IMR-90 (cell line): ENCODE measurements at regions not wholly inside any gene's neighbourhood (a gene's known extent, or its start where the extent isn't known, plus 50 kb on each side); places are given as distances from the start of the nearest gene placed in this dataset.

Experiments used
- ATAC-seq: fragments of 200-7000 bp; cut with Tn5 transposase; 2 replicates; pipeline ENCODE4 v1.9.1; 2020; ENCODE audit warnings: low read depth, mild to moderate bottlenecking, moderate library complexity
- BruUV-seq: library from RNA; stranded (reverse); fragments of 400-500 nt; replicated peaks from 2 replicates; lab custom pipeline; 2021; lab: Mats Ljungman, UMichigan
- CTCF ChIA-PET: fragments of 300-600 bp; formaldehyde crosslinking; extraction: SDS; loops from one replicate; lab custom pipeline; 2021; ENCODE audit warnings: antibody characterized with exemption; lab: Yijun Ruan, JAX
- POLR2A ChIA-PET: fragments of 300-600 bp; sonication (Branson Sonifier 250); formaldehyde crosslinking; loops from one replicate; lab custom pipeline; 2022; ENCODE audit warnings: antibody characterized with exemption; ENCODE audit not compliant: unreplicated experiment; lab: Charles Lee
- DNase-seq: peaks from one replicate; pipeline ENCODE4 v3.0.0; 2013
- H2AFZ ChIP-seq: replicated peaks from 2 replicates; pipeline ENCODE3; 2013; ENCODE audit warnings: low read length, mild to moderate bottlenecking; ENCODE audit not compliant: poor library complexity
- H2AK5ac ChIP-seq: 2 replicates; pipeline ENCODE4 v1.6.1; 2013; ENCODE audit warnings: low read depth, low read length, inconsistent platforms
- H2AK9ac ChIP-seq: replicated peaks from 2 replicates; pipeline ENCODE3; 2013; ENCODE audit warnings: mild to moderate bottlenecking, low read depth, low read length, moderate library complexity; ENCODE audit not compliant: poor library complexity
- H2BK120ac ChIP-seq: 2 replicates; pipeline ENCODE4 v1.6.1; 2013; ENCODE audit warnings: low read depth, low read length, inconsistent platforms
- H2BK15ac ChIP-seq: 3 replicates; pipeline ENCODE4 v1.6.1; 2013; ENCODE audit warnings: low read depth, low read length, inconsistent platforms
- H2BK20ac ChIP-seq: 2 replicates; pipeline ENCODE4 v1.6.1; 2013; ENCODE audit warnings: low read depth, mild to moderate bottlenecking, inconsistent platforms, low read length, moderate library complexity
- H2BK5ac ChIP-seq: 2 replicates; pipeline ENCODE4 v1.6.1; 2013; ENCODE audit warnings: mild to moderate bottlenecking, low read depth, low read length, inconsistent platforms; ENCODE audit not compliant: poor library complexity, severe bottlenecking
- H3K14ac ChIP-seq: replicated peaks from 2 replicates; pipeline ENCODE4 v1.6.1; 2013; ENCODE audit warnings: low read depth, low read length, inconsistent platforms
- H3K18ac ChIP-seq: 2 replicates; pipeline ENCODE4 v1.6.1; 2013; ENCODE audit warnings: low read depth, low read length, control low read depth
- H3K23ac ChIP-seq: 2 replicates; pipeline ENCODE4 v1.6.1; 2013; ENCODE audit warnings: low read depth, low read length, inconsistent platforms
- H3K27ac ChIP-seq: 2 replicates; pipeline ENCODE4 v1.5.1; 2013; ENCODE audit warnings: mild to moderate bottlenecking, control low read depth, low read length; ENCODE audit not compliant: insufficient read depth
- H3K27me3 ChIP-seq: 2 replicates; pipeline ENCODE4 v1.6.1; 2013; ENCODE audit warnings: low read length; ENCODE audit not compliant: control insufficient read depth, insufficient read depth
- H3K36me3 ChIP-seq: 2 replicates; pipeline ENCODE4 v1.6.1; 2013; ENCODE audit warnings: low read length, mixed read lengths; ENCODE audit not compliant: control insufficient read depth, insufficient read depth
- H3K4ac ChIP-seq: 2 replicates; pipeline ENCODE4 v1.6.1; 2013; ENCODE audit warnings: low read depth, low read length, inconsistent platforms
- H3K4me1 ChIP-seq: 2 replicates; pipeline ENCODE4 v1.6.1; 2013; ENCODE audit warnings: low read length, mixed read lengths; ENCODE audit not compliant: control insufficient read depth, insufficient read depth
- H3K4me2 ChIP-seq: 2 replicates; pipeline ENCODE4 v1.6.1; 2013; ENCODE audit warnings: low read depth, mild to moderate bottlenecking, control low read depth, low read length, moderate library complexity
- H3K4me3 ChIP-seq: 2 replicates; pipeline ENCODE4 v1.5.1; 2013; ENCODE audit warnings: low read depth, mild to moderate bottlenecking, control low read depth, low read length, moderate library complexity; ENCODE audit not compliant: insufficient read depth
- H3K56ac ChIP-seq: 2 replicates; pipeline ENCODE4 v1.6.1; 2013; ENCODE audit warnings: low read length, inconsistent platforms; ENCODE audit not compliant: insufficient read depth; ENCODE audit errors: extremely low read depth
- H3K79me1 ChIP-seq, 2 experiments: 2 replicates each; pipeline ENCODE4 v1.6.1; 2013; ENCODE audit warnings: low read length in 2 of 2, inconsistent platforms in 1 of 2, low read depth in 1 of 2
- H3K9ac ChIP-seq: 2 replicates; pipeline ENCODE4 v1.6.1; 2013; ENCODE audit warnings: low read depth, low read length, control low read depth
- H3K9me1 ChIP-seq: 2 replicates; pipeline ENCODE4 v1.6.1; 2013; ENCODE audit warnings: low read length, inconsistent platforms; ENCODE audit not compliant: insufficient read depth
- H3K9me3 ChIP-seq: 2 replicates; pipeline ENCODE4 v1.6.1; 2013; ENCODE audit warnings: low read length; ENCODE audit not compliant: control insufficient read depth, insufficient read depth
- H4K20me1 ChIP-seq: 2 replicates; pipeline ENCODE4 v1.6.1; 2013; ENCODE audit warnings: low read length, inconsistent platforms; ENCODE audit not compliant: insufficient read depth
- H4K5ac ChIP-seq: 2 replicates; pipeline ENCODE4 v1.6.1; 2013; ENCODE audit warnings: mild to moderate bottlenecking, low read depth, low read length, control low read depth
- H4K8ac ChIP-seq, 2 experiments: 2 replicates each; pipeline ENCODE4 v1.6.1; 2013; ENCODE audit warnings: low read depth in 2 of 2, low read length in 2 of 2, control low read depth in 1 of 2, inconsistent platforms in 1 of 2
- H4K91ac ChIP-seq: 2 replicates; pipeline ENCODE4 v1.6.1; 2013; ENCODE audit warnings: low read depth, low read length, inconsistent platforms; ENCODE audit not compliant: insufficient read depth
- BHLHE40 ChIP-seq: fragments of 150-350 bp; IDR thresholded peaks from 2 replicates; pipeline ENCODE4 v1.6.1; 2016; ENCODE audit warnings: mild to moderate bottlenecking, low read depth, low read length
- CEBPB ChIP-seq: IDR thresholded peaks from 2 replicates; pipeline ENCODE4 v1.6.1; 2012; ENCODE audit warnings: low read depth, low read length, improper control_type of control experiment
- FOS ChIP-seq: fragments of 150-350 bp; IDR thresholded peaks from 2 replicates; pipeline ENCODE4 v1.6.1; 2016; ENCODE audit warnings: low read depth, low read length
- MAFK ChIP-seq: IDR thresholded peaks from 2 replicates; pipeline ENCODE4 v1.6.1; 2012; ENCODE audit warnings: low read depth, low read length, improper control_type of control experiment
- MAZ ChIP-seq: IDR thresholded peaks from 2 replicates; pipeline ENCODE4 v1.6.1; 2012; ENCODE audit warnings: low read depth, mild to moderate bottlenecking, low read length, improper control_type of control experiment, moderate library complexity, borderline replicate concordance
- NFE2L2 ChIP-seq: fragments of 150-350 bp; IDR thresholded peaks from 2 replicates; pipeline ENCODE4 v1.6.1; 2016; ENCODE audit warnings: low read depth, mild to moderate bottlenecking, low read length
- POLR2A ChIP-seq: IDR thresholded peaks from 2 replicates; pipeline ENCODE4 v1.6.1; 2012; ENCODE audit warnings: mild to moderate bottlenecking, low read depth, low read length
- RAD21 ChIP-seq: IDR thresholded peaks from 2 replicates; pipeline ENCODE4 v1.6.1; 2012; ENCODE audit warnings: low read length, improper control_type of control experiment
- RCOR1 ChIP-seq: IDR thresholded peaks from 2 replicates; pipeline ENCODE4 v1.6.1; 2012; ENCODE audit warnings: mild to moderate bottlenecking, low read length, improper control_type of control experiment; ENCODE audit not compliant: insufficient replicate concordance
- RFX5 ChIP-seq: IDR thresholded peaks from 2 replicates; pipeline ENCODE4 v1.8.0; 2012; ENCODE audit warnings: low read depth, mild to moderate bottlenecking, low read length, moderate library complexity
- SMC3 ChIP-seq: fragments of 150-350 bp; IDR thresholded peaks from 2 replicates; pipeline ENCODE4 v1.6.1; 2016; ENCODE audit warnings: low read depth, mild to moderate bottlenecking, antibody characterized with exemption, low read length, moderate library complexity
- WGBS, 2 experiments: methylation state at CpG; one replicate each; pipeline versions ENCODE4 v1.1.5 to v1.1.7; 2013; ENCODE audit warnings: missing lambda C conversion rate in 2 of 2; ENCODE audit not compliant: insufficient read length in 1 of 2; ENCODE audit errors: extremely low coverage in 2 of 2; 5-methylcytosine and 5-hydroxymethylcytosine counted together
- dilution Hi-C: fragments of 300-500 bp; cut with HindIII; formaldehyde crosslinking; loops from one replicate; pipeline ENCODE4 v1.14.3; 2018; ENCODE audit warnings: low sequenced_read_pairs; ENCODE audit not compliant: unreplicated experiment
- in situ Hi-C: fragments of 300-500 bp; cut with MboI; formaldehyde crosslinking; loops from 3 replicates; pipeline ENCODE4 v1.14.3; 2019; ENCODE audit warnings: low sequenced_read_pairs, inconsistent platforms, mixed read lengths
- intact Hi-C: fragments of 100-400 bp; cut with micrococcal nuclease; formaldehyde crosslinking; loops from 2 replicates; pipeline ENCODE4 v1.10.0; 2022
- TF ChIP-seq, protein P1 (sequence below): conservative IDR thresholded peaks from 2 replicates; pipeline ENCODE4 v1.5.1; 2012; ENCODE audit warnings: mild to moderate bottlenecking, low read depth, low read length, improper control_type of control experiment
- TF ChIP-seq, protein P2 (sequence below): fragments of 150-350 bp; IDR thresholded peaks from 2 replicates; pipeline ENCODE4 v1.6.1; 2017; ENCODE audit warnings: mild to moderate bottlenecking, antibody characterized with exemption, low read length, low read depth

DNA sequence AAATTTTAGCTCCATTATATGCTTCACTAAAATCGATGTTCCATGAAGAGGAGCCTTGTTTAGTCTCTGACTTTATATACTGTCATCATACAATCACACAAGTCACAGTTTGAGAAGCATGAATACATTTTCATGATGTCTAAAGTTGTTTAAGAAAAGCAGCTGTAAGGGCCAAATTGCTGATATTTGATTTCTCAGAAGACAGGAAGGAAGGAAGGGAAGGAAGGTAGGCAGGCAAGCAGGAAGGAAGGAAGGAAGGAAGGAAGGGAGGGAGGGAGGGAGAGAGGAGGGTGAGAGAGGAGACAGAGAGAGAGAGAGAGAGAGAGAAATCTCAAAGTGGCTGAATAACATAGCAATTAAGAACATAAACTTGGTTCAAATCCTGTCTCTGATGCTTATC, 153.7 kb downstream of the RTL9 start:
- Histone ChIP-seq H3K4me1 (no peaks in the 10 kb centered on the region), H2BK120ac (no peak overlapping the region), H3K4me3 (no peak overlapping the region), H2AK9ac (no peak overlapping the region), H3K14ac (no peak overlapping the region), H3K79me1 (no peaks in the 10 kb centered on the region), H2AFZ (no peak overlapping the region), H2BK15ac (no peak overlapping the region), H3K4me2 (no peak overlapping the region), H3K9me1 (no peaks in the 10 kb centered on the region), H2AK5ac (no peak overlapping the region), H4K8ac (no peak overlapping the region), H3K36me3 (no peaks in the 10 kb centered on the region), H3K56ac (no peak overlapping the region), H4K20me1 (no peaks in the 10 kb centered on the region), H3K27ac (no peak overlapping the region), H3K18ac (no peak overlapping the region), H3K9ac (no peak overlapping the region), H2BK5ac (no peak overlapping the region), H2BK20ac (no peak overlapping the region), H3K4ac (no peak overlapping the region), H4K91ac (no peak overlapping the region), H3K27me3 (peaks cover 6% of the 10 kb centered on the region), H4K5ac (no peak overlapping the region), H3K23ac (no peak overlapping the region), H3K9me3 (no peaks in the 10 kb centered on the region)
- no peak for ATAC-seq
- in situ Hi-C loops (no loop called here), dilution Hi-C loops (no loop called here), intact Hi-C loops (no loop called here)
- no TSS peak for BruUV-seq
- TF ChIP-seq NFE2L2 (no peak), FOS (no peak), MAFK (no peak), MAZ (no peak), RCOR1 (no peak), CEBPB (no peak), RAD21 (no peak), RFX5 (no peak), POLR2A (no peak), BHLHE40 (no peak), SMC3 (no peak)
- TF ChIP-seq, protein P1, sequence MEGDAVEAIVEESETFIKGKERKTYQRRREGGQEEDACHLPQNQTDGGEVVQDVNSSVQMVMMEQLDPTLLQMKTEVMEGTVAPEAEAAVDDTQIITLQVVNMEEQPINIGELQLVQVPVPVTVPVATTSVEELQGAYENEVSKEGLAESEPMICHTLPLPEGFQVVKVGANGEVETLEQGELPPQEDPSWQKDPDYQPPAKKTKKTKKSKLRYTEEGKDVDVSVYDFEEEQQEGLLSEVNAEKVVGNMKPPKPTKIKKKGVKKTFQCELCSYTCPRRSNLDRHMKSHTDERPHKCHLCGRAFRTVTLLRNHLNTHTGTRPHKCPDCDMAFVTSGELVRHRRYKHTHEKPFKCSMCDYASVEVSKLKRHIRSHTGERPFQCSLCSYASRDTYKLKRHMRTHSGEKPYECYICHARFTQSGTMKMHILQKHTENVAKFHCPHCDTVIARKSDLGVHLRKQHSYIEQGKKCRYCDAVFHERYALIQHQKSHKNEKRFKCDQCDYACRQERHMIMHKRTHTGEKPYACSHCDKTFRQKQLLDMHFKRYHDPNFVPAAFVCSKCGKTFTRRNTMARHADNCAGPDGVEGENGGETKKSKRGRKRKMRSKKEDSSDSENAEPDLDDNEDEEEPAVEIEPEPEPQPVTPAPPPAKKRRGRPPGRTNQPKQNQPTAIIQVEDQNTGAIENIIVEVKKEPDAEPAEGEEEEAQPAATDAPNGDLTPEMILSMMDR = no peak
- TF ChIP-seq, protein P2, sequence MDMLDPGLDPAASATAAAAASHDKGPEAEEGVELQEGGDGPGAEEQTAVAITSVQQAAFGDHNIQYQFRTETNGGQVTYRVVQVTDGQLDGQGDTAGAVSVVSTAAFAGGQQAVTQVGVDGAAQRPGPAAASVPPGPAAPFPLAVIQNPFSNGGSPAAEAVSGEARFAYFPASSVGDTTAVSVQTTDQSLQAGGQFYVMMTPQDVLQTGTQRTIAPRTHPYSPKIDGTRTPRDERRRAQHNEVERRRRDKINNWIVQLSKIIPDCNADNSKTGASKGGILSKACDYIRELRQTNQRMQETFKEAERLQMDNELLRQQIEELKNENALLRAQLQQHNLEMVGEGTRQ = no peak
- ChIA-PET POLR2A (no interaction called here), CTCF (no interaction called here)
- WGBS, 2 experiments = no CpG with 5 or more reads among the region's 1 CpG
- DNase-seq = no peak
